H1 (cell line): ENCODE measurements at regions not wholly inside any gene's neighbourhood (a gene's known extent, or its start where the extent isn't known, plus 50 kb on each side); places are given as distances from the start of the nearest gene placed in this dataset.

Source experiments
- TF ChIP-seq, protein P1 (sequence below): fragments of 300-600 bp; sonication (generic); IDR thresholded peaks from 2 replicates; pipeline ENCODE4 v1.7.1; 2012; ENCODE audit warnings: low read length, moderate library complexity, mild to moderate bottlenecking, inconsistent platforms; ENCODE audit not compliant: insufficient replicate concordance

DNA sequence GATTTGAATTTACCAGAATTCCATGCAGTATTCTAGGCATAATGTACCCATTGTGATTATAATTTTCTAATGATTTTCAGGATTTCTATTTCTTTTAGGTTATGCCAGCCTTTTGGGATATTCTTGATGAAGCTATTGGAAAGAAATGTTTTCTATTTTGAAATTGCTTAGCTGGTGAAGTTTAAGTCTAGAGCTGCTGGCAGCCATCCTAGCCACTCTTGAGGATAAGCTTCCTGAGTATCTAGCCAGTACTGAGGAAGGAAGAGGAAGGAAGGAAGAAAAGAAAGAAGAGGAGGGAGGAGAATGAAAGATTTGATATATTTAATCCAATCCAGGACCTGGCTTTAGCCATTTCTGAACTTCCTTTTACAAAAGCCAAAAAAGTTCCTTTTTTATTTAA, 142.1 kb upstream of the DAB2 start (continued):
- TF ChIP-seq, protein P1, sequence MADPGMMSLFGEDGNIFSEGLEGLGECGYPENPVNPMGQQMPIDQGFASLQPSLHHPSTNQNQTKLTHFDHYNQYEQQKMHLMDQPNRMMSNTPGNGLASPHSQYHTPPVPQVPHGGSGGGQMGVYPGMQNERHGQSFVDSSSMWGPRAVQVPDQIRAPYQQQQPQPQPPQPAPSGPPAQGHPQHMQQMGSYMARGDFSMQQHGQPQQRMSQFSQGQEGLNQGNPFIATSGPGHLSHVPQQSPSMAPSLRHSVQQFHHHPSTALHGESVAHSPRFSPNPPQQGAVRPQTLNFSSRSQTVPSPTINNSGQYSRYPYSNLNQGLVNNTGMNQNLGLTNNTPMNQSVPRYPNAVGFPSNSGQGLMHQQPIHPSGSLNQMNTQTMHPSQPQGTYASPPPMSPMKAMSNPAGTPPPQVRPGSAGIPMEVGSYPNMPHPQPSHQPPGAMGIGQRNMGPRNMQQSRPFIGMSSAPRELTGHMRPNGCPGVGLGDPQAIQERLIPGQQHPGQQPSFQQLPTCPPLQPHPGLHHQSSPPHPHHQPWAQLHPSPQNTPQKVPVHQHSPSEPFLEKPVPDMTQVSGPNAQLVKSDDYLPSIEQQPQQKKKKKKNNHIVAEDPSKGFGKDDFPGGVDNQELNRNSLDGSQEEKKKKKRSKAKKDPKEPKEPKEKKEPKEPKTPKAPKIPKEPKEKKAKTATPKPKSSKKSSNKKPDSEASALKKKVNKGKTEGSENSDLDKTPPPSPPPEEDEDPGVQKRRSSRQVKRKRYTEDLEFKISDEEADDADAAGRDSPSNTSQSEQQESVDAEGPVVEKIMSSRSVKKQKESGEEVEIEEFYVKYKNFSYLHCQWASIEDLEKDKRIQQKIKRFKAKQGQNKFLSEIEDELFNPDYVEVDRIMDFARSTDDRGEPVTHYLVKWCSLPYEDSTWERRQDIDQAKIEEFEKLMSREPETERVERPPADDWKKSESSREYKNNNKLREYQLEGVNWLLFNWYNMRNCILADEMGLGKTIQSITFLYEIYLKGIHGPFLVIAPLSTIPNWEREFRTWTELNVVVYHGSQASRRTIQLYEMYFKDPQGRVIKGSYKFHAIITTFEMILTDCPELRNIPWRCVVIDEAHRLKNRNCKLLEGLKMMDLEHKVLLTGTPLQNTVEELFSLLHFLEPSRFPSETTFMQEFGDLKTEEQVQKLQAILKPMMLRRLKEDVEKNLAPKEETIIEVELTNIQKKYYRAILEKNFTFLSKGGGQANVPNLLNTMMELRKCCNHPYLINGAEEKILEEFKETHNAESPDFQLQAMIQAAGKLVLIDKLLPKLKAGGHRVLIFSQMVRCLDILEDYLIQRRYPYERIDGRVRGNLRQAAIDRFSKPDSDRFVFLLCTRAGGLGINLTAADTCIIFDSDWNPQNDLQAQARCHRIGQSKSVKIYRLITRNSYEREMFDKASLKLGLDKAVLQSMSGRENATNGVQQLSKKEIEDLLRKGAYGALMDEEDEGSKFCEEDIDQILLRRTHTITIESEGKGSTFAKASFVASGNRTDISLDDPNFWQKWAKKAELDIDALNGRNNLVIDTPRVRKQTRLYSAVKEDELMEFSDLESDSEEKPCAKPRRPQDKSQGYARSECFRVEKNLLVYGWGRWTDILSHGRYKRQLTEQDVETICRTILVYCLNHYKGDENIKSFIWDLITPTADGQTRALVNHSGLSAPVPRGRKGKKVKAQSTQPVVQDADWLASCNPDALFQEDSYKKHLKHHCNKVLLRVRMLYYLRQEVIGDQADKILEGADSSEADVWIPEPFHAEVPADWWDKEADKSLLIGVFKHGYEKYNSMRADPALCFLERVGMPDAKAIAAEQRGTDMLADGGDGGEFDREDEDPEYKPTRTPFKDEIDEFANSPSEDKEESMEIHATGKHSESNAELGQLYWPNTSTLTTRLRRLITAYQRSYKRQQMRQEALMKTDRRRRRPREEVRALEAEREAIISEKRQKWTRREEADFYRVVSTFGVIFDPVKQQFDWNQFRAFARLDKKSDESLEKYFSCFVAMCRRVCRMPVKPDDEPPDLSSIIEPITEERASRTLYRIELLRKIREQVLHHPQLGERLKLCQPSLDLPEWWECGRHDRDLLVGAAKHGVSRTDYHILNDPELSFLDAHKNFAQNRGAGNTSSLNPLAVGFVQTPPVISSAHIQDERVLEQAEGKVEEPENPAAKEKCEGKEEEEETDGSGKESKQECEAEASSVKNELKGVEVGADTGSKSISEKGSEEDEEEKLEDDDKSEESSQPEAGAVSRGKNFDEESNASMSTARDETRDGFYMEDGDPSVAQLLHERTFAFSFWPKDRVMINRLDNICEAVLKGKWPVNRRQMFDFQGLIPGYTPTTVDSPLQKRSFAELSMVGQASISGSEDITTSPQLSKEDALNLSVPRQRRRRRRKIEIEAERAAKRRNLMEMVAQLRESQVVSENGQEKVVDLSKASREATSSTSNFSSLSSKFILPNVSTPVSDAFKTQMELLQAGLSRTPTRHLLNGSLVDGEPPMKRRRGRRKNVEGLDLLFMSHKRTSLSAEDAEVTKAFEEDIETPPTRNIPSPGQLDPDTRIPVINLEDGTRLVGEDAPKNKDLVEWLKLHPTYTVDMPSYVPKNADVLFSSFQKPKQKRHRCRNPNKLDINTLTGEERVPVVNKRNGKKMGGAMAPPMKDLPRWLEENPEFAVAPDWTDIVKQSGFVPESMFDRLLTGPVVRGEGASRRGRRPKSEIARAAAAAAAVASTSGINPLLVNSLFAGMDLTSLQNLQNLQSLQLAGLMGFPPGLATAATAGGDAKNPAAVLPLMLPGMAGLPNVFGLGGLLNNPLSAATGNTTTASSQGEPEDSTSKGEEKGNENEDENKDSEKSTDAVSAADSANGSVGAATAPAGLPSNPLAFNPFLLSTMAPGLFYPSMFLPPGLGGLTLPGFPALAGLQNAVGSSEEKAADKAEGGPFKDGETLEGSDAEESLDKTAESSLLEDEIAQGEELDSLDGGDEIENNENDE, result no peak
